ENCODE measurements at regions not wholly inside any gene's neighbourhood (a gene's known extent, or its start where the extent isn't known, plus 50 kb on each side); places are given as distances from the start of the nearest gene placed in this dataset.
"Not testable (repeated sequence)": the region's sequence is repeated elsewhere in the genome, so short reads cannot be mapped to it uniquely, and the experiment has no call there.

GRCh38 chr4:42205541-42205940 is 53.1 kb upstream of the BEND4 start:
- DNase-seq, result no peak

DNA sequence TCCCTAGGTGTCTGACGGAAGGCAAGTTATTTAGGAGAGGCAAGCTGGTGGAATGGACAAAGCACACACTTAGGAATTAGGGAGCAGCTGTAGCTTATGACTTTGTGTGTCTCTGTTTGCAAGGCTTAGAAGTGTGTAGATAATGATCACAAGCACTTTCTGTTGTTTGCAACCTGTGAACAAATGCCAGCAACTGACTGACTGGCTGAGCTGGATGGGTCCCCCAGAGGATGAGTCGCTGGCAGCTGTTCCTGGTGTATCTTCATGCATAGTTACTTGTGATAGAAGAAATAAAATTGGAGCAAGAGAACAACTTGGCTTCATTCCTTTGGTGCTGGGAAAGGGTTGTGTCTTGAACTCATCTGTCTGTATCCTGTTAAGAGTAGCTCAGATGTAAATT is 64.2 kb upstream of the BEND4 start:
- DNase-seq, result no peak

DNA sequence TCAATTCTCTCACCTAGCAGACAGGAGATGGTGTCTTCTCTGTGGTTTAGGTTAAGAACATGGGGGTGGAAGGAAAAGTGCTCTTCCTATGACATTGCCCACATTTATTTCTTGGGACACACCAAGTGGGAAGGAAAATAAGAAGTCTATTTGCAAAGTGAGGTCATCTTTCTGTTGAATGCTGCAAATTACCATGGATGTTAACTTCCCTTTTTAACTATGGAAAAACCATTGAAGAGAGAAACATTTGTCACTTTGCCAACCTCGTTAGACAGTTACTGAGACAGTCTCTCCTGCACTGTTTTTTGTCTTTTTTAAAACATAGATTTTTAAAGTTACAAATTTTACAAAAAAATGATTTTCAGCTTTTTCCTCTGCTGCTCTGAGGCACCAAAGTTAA is 72.8 kb upstream of the BEND4 start:
- no peak for DNase-seq

DNA sequence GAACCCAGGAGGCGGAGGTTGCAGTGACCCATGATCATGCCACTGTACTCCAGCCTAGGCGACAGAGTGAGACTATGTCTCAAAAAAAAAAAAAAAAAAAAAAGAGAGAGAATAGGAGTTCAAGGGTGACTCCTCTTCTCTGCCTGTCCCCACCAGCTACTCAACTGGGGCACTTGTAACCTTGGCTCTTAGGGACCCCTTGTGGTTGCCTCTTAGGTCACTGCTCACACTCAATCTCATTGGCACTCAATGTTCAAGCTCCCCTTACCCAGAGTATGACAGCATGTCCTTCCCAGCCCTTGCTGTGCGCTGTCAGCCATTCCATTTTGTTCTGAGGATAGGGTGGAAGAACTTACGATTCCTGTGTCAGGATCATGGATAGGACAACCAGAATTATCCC is 82.4 kb upstream of the BEND4 start:
- no peak for DNase-seq

DNA sequence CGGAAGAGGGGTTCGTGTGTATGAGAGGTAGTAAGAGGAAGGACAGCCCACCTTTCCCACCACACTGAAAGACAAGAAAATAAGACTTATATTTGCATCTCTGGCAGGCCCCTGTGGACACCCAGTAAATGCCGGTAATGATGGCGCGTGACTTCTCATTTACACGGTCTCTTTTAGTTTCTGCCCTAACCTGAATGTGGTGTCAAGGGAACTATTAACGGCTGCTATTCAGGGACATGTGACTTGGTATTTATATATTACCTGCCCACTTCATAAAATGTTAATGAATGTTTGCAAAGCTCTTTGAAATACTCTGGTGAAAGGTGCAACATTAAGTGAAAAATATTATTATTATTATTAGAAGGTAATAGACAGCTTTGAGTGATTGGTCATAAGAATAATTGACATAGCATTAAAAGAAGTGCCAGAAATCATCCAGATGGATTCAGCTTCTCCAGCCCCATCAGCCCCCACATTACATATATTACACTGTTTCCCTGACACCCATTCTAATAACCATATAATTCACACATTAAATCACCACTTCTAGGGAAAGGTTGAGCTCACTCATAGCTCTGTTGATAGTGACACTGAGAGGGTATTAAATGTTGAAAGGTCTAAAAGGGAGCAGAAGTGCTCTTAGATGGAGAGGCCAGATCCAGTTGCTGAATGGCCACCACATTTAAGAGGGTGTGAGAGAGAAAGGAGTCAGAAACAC is 83.0 kb upstream of the BEND4 start:
- DNase-seq, result no peak

DNA sequence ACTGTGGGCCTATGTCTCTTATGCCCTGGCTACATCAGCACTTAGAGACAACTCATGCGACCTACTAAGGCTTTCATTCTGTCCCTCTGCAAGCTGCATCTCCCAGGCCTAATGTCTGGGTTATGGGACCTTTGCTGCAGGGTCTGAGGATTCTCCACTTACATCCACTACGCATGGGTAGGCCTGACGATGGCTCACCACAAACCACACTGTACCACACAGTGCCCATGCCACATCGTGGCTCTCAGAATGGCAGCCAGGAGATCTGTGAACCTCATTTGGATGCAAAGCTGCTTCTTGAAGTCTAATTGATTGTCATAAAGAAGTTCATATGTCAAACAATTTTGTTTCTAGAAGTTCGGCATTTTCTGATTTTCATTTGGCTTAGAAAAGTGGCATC is 84.6 kb upstream of the BEND4 start:
- no peak for DNase-seq

GRCh38 chr4:42237451-42237850 is 85.0 kb upstream of the BEND4 start:
- DNase-seq, result no peak

- DNase-seq, result no peak
These were observed 96.5 kb upstream of the BEND4 start for GRCh38 chr4:42248972-42249371.

- DNase-seq, result no peak
These were observed 99.9 kb upstream of the BEND4 start for GRCh38 chr4:42252315-42252714.

GRCh38 chr4:42257645-42258044 is 105.2 kb upstream of the BEND4 start:
- not testable (repeated sequence) for DNase-seq

- DNase-seq, result no peak
These were observed 110.4 kb upstream of the BEND4 start for GRCh38 chr4:42262701-42263490.

- no peak for DNase-seq
These were observed 113.5 kb upstream of the BEND4 start for GRCh38 chr4:42265782-42266602.

DNA sequence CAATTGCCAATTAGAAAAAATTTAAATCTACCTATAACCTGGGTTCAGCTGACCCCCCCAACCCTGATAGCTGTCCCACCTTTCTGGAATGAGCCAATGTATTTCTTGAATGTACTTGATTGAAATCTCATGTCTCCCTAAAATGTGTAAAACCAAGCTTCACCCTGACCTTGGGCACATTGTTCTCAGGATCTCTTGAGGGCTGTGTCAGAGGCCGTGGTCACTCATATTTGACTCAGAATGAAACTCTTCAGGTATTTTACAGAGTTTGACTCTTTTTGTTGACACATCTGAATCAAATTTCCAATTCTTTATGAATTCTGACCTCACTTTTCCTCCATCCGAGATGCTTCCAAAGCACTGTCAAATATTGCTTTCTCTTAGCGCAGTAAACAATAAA is 115.3 kb upstream of the BEND4 start:
- no peak for DNase-seq

DNA sequence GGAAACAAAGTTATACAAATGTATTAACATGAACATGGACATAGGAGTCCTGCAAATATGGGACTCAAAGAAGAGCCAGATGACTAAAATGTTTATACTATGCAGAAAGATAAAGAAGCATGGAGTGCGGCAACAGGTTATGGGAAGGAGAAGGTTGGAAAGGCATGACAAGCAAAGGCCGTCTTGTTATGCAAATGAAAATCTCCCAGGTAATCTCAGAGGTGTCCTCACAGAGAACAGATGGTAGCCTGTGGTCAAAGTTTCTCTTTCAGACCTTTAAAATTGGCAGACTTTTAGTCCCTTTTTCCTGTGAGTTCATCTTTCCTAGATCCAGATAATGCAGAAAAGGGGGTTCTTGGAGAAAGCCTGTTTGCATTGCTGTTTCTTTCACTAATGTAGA is 116.4 kb upstream of the BEND4 start:
- DNase-seq, result no peak

DNA sequence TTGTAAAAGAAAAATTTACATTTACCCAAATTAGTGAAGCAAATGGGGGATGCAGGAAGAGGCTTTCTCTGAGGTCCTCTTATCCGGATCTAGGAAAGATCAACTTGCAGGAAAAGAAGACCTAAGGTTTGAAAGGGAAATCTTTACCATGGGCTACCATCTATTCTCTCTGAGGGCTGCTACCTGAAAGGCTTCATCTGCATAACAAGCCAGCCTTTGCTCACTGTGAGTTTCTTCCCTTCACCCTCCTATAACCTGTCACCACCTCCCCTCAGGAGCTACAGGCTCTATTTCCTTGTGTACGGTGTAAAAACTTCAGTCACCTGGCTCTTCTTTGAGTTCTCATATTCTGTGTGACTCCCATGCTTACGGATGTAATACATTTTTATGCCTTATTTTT is 118.6 kb upstream of the BEND4 start:
- DNase-seq, result no peak

DNA sequence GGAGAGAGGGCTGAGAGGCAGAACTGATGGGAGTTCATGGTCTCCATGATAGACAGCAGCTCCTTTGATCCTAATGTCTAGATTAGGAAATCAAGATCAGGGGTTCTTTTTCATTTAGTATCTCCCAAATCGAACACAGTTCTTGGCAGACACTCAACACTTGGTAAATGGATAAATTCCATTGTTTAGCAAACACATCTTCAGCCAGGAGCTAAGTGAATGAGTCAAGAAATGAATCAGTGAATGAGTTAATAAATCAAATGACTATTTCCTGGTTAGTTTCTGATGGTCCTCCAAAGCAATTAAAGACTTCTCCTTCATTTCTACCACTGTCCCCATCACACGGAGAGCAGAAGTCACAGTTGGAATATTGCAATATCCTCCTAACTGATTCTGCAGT is 120.0 kb upstream of the SHISA3 start:
- no peak for DNase-seq

- no peak for DNase-seq
These were observed 118.5 kb upstream of the SHISA3 start for GRCh38 chr4:42278709-42279324.

DNA sequence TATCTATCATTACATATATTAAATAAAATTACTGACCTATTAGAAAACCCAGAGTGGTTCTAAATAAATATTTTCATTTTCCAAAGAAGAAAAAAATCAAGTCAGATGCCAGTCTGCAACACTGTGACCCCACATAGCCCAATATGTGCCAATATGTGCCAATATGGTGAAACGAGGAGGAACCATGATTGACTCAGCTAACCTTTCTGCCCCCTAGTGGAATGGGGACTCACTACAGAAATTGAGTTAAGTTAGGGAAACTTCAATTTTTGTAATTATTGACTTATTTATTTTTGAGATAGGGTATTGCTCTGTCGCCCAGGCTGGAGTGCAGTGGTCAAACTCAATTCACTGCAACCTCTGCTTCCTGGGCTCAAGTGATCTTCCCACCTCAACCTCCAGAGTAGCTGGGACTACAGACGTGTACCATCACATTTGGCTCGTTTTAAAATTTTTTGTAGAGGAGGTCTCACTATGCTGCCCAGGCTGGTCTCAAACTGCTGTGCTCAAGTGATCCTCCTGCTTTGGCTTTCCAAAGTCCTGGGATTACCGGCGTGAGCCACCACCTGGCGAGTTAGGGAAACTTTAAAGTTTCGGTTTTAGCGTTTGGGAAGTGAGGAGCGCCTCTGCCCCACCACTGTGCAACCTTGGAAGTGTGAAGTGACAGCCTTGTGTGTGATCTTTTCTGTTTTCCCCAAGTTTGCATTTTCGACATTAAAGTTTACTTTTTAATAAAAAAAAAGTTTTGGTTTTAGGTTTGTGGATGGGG is 116.8 kb upstream of the SHISA3 start:
- no peak for DNase-seq

DNA sequence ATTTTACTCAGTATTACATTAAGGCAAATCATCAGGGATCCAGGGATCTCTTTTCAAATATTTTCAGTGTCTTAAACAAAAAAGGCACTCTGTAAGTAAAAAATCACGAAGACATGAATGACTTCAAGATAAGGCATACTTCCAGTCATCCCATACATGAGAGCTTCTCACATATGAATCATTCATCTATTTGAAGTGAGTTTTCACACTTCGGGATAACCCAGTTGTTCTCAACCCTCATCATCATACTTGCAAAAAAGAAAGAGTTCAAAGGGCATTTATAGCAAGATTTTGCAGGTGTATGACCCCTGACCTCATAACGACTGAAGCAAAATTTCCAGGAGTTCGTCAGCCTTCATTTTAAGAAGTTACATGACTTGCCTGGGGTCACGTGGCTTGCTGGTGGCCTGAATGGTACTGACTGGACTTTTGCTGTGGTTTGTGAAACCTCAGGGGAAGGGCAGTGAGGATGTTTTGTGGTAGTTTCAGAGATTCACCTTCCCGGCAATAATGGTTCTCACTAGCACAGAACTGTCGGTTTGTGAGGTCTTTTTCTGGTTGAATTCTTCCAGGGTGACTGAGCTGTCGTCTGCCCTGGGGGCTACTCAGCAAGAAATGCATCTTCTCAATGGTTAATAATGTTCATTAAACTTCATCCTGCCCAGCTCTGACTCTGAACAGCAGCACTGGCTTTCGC is 115.8 kb upstream of the SHISA3 start:
- DNase-seq, result no peak

DNA sequence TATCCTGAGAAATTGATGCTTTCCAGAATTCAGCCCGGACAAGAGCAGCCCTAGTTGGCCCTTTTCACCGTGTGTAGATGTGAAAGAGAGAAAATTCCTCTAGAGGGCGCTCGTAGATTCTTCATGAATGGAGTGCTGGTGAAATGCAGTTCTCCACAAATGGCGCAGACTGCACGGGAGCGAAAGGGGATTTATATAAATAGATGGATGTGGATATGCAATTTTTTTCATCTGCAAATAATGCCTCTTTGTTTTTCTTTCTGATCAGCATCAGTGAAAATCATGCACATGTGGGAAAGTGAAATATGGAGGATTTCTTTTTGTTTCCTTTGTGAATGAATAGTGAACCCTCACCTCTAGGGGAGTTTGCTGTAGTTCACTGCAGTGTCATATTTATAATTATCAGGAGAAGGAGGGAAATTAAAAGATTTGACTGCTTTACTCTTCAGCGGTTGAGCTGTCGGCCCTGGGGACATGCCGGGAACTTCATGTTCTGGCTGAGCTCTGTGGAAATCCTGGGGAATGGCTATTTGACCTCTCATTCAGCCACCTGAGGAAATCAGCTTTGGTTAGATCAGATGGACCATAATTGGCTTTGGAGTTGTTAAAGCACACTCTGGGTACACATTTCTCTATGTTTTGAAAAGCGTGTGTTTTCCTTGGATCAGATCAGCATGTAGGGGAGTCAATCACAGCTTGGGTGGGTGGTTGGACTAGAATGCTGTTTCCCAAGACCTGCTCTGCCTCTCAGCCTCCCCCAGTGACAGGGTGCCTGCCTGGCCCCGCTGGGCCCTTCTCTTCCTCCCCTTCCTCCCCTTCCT is 115.0 kb upstream of the SHISA3 start:
- peak; percentile 46 for DNase-seq

DNA sequence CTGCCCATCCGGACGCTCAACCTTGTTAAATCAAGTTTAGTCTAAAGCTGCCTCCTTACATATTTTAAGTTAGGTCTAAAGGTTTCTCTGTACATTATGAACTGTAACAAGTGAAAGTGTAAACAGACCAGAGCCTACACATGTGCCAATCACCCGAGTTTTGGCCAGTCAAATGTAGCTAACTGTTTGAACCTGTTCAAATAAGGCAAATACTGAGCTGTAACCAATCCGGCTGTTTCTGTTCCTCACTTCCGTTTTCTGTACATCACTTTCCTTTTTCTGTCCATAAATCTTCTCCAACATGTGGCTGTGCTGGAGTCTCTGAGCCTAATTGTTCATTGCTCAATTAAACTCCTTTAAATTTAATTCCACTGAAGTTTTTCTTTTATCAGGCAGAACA is 113.3 kb upstream of the SHISA3 start:
- no peak for DNase-seq

Measured in NCI-H226 (cell line).